ENCODE measurements at regions not wholly inside any gene's neighbourhood (a gene's known extent, or its start where the extent isn't known, plus 50 kb on each side); places are given as distances from the start of the nearest gene placed in this dataset.
A peak's percentile ranks its signal among the peaks of the same experiment; 100 is the strongest.

- no peak for DNase-seq
Measured at GRCh38 chr2:217260441-217261115, 400.7 kb upstream of the TNP1 start.

GRCh38 chr2:217258170-217258569 lies 398.3 kb upstream of the TNP1 start:
- no peak for DNase-seq

GRCh38 chr2:217256251-217256650 lies 396.4 kb upstream of the TNP1 start:
- DNase-seq: no peak

GRCh38 chr2:217254111-217254510 lies 394.2 kb upstream of the TNP1 start:
- peak; percentile 66 for DNase-seq

GRCh38 chr2:217252181-217252580 lies 392.3 kb upstream of the TNP1 start:
- no peak for DNase-seq

- no peak for DNase-seq
Measured at GRCh38 chr2:217250013-217250524, 390.2 kb upstream of the TNP1 start.

- DNase-seq: peak; percentile 55
Measured at GRCh38 chr2:217249121-217250012, 389.5 kb upstream of the TNP1 start.

GRCh38 chr2:217248312-217248935 lies 388.6 kb upstream of the TNP1 start:
- peak; percentile 87 for DNase-seq

GRCh38 chr2:217247476-217247875 lies 387.6 kb upstream of the TNP1 start:
- DNase-seq: no peak

GRCh38 chr2:217246108-217246507 lies 386.2 kb upstream of the TNP1 start:
- no peak for DNase-seq

GRCh38 chr2:217244815-217245214 lies 385.0 kb upstream of the TNP1 start:
- DNase-seq: peak; percentile 52

GRCh38 chr2:217242947-217243346 lies 383.1 kb upstream of the TNP1 start:
- DNase-seq: no peak

GRCh38 chr2:217231724-217232123 lies 371.9 kb upstream of the TNP1 start:
- no peak for DNase-seq

GRCh38 chr2:217231212-217231611 lies 371.3 kb upstream of the TNP1 start:
- DNase-seq: no peak

- DNase-seq: no peak
Measured at GRCh38 chr2:217228732-217229131, 368.9 kb upstream of the TNP1 start.

GRCh38 chr2:217227794-217228193 lies 367.9 kb upstream of the TNP1 start:
- no peak for DNase-seq

- no peak for DNase-seq
Measured at GRCh38 chr2:217225596-217225995, 365.7 kb upstream of the TNP1 start.

GRCh38 chr2:217223222-217223930 lies 363.5 kb upstream of the TNP1 start:
- no peak for DNase-seq

- no peak for DNase-seq
Measured at GRCh38 chr2:217222309-217222910, 362.5 kb upstream of the TNP1 start.

- DNase-seq: no peak
Measured at GRCh38 chr2:217220228-217221013, 360.6 kb upstream of the TNP1 start.

- no peak for DNase-seq
Measured at GRCh38 chr2:217219164-217219520, 359.3 kb upstream of the TNP1 start.

All from NCI-H2171 (cell line).